ENCODE measurements at regions not wholly inside any gene's neighbourhood (a gene's known extent, or its start where the extent isn't known, plus 50 kb on each side); places are given as distances from the start of the nearest gene placed in this dataset.
A peak's percentile ranks its signal among the peaks of the same experiment; 100 is the strongest.
"Not testable (repeated sequence)": the region's sequence is repeated elsewhere in the genome, so short reads cannot be mapped to it uniquely, and the experiment has no call there.

- DNase-seq = no peak
Observed at GRCh38 chr16:85225721-85226120, 113.4 kb upstream of the CIBAR2 start.

- peak; percentile 81 for DNase-seq
Observed at GRCh38 chr16:85227084-85227945, 115.0 kb upstream of the CIBAR2 start.

GRCh38 chr16:85227946-85228862 is 115.9 kb upstream of the CIBAR2 start:
- peak; percentile 81 for DNase-seq

- no peak for DNase-seq
Observed at GRCh38 chr16:85228970-85229430, 116.7 kb upstream of the CIBAR2 start.

GRCh38 chr16:85229869-85230462 is 117.7 kb upstream of the CIBAR2 start:
- peak; percentile 54 for DNase-seq

- DNase-seq = not testable (repeated sequence)
Observed at GRCh38 chr16:85230764-85231383, 118.6 kb upstream of the CIBAR2 start.

- peak; percentile 80 for DNase-seq
Observed at GRCh38 chr16:85231959-85232358, 119.7 kb upstream of the CIBAR2 start.

- no peak for DNase-seq
Observed at GRCh38 chr16:85232369-85233142, 120.3 kb upstream of the CIBAR2 start.

- no peak for DNase-seq
Observed at GRCh38 chr16:85233516-85233915, 121.2 kb upstream of the CIBAR2 start.

- no peak for DNase-seq
Observed at GRCh38 chr16:85234310-85235204, 122.3 kb upstream of the CIBAR2 start.

GRCh38 chr16:85235991-85236817 is 123.9 kb upstream of the CIBAR2 start:
- DNase-seq = no peak

- no peak for DNase-seq
Observed at GRCh38 chr16:85236818-85237150, 124.5 kb upstream of the CIBAR2 start.

GRCh38 chr16:85237817-85238216 is 125.5 kb upstream of the CIBAR2 start:
- DNase-seq = no peak

GRCh38 chr16:85238233-85238647 is 126.0 kb upstream of the CIBAR2 start:
- peak; percentile 91 for DNase-seq

GRCh38 chr16:85239239-85239638 is 127.0 kb upstream of the CIBAR2 start:
- DNase-seq = no peak

- no peak for DNase-seq
Observed at GRCh38 chr16:85239871-85240270, 127.6 kb upstream of the CIBAR2 start.

GRCh38 chr16:85240982-85241924 is 129.0 kb upstream of the CIBAR2 start:
- DNase-seq = no peak

GRCh38 chr16:85242140-85242539 is 129.9 kb upstream of the CIBAR2 start:
- no peak for DNase-seq

GRCh38 chr16:85243308-85243707 is 131.0 kb upstream of the CIBAR2 start:
- no peak for DNase-seq

Data from NCI-H1092 treated with DMSO at 0.1 percent for 48 hours (cell line).